ENCODE measurements at regions not wholly inside any gene's neighbourhood (a gene's known extent, or its start where the extent isn't known, plus 50 kb on each side); places are given as distances from the start of the nearest gene placed in this dataset.

DNA sequence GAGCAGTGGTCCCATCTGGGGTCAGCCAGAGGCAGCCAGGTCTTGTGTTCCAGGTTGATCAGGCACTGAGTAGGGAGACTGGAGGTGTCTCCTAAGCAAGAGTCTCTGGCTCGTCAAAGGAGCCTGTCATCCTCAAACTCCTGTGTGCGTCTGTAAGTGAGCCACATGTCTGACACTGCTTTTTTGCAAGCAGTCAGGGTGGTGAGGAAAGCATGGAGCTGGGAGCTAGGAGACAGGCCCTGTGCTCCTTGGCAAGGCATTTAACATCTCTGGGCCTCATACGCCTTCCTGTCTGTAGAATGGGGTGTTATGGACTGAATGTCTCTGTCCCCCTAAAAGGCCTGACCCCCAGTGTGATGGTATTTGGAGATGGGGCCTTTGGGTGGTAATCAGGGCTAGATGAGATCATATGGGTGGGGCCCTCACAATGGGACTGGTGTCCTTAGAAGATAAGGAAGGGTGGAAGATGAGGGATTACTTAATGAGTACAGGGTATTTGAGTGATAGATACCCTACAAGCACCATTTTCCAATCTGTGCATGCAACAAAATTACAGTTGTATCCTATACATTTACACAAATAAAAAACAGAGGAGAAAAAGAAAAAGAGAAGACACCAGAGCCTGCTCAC is 53.0 kb downstream of the ARL6IP4 start:
- peak overlapping the region; percentile 16 to 83 (median 69) for H3K4me3 Mint-ChIP-seq
- H3K27ac Mint-ChIP-seq, result peak overlapping the region; percentile 11 to 89 (median 61)
- no peaks in the 10 kb centered on the region for H3K9me3 Mint-ChIP-seq
- Histone ChIP-seq H3K27ac (ENCODE audit: low read depth, low read length) (peak overlapping the region; percentile 43), H3K36me3 (ENCODE audit: control insufficient read depth in 2 of 3, insufficient read depth in 3 of 3, low read length in 3 of 3) (peaks cover 0 to 41% (median 0%) of the 10 kb centered on the region in 3 experiments), H3K4me1 (ENCODE audit: control insufficient read depth in 2 of 2, insufficient read depth in 2 of 2, low read length in 2 of 2) (peaks cover 0 to 22% of the 10 kb centered on the region in 2 donors), H3K4me3 (ENCODE audit: low read length) (no peak overlapping the region), H3K9me3 (ENCODE audit: control insufficient read depth in 2 of 3, low read length in 3 of 3) (no peaks in the 10 kb centered on the region), H3K27me3 (ENCODE audit: control insufficient read depth in 2 of 2, insufficient read depth in 2 of 2, low read length in 2 of 2) (no peaks in the 10 kb centered on the region)
- intact Hi-C loops (cut with micrococcal nuclease), result no loop called here
- peaks cover 17 to 68% (median 40%) of the 10 kb centered on the region in 7 donors for H3K4me1 Mint-ChIP-seq
- peaks cover 0 to 26% (median 0%) of the 10 kb centered on the region in 5 donors for H3K36me3 Mint-ChIP-seq
- ChIA-PET CTCF (no interaction called here), POLR2A (interaction anchor here (1.6 kb wide), 1 partner anchor 10 kb away, joined by 5 read pairs; no protein-coding TSS in a partner anchor)
- DNase-seq (no peak), ATAC-seq (no peak)
- H3K27me3 Mint-ChIP-seq, result no peaks in the 10 kb centered on the region

DNA sequence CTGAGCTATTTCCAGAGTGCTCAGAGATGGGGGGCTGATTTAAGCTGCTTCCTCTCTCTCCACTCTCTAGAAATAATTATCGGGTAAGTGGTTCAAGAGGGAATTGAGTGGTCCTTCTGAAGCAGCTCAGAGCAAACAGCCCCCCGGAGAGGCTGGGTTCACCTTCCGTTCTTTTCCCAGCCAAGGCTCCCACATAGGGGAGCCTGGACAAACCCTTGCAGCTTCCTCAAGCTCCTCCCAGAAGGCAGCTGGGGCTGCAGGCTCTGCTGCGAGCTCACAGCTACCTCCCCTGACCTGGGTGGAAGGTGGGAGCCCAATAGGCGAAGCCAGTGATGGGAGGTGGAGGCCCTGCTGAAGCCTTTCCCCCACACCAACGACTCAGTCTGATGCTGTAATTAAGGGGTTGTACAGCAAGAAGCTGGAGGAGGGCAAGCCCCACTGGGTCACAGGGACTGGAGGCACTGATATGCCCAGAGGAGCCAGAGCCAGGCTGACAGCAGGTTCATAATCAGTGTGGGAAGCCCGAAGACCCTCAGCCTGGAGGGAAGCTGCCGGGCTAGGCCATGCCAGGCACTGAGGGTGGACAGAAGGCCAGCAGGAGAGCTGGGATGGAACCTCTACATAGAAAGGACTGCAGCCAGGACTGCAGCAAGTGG is 52.4 kb downstream of the ARL6IP4 start:
- H3K36me3 Mint-ChIP-seq, result peaks cover 0 to 27% (median 0%) of the 10 kb centered on the region in 5 donors
- DNase-seq (no peak), ATAC-seq (no peak)
- H3K27me3 Mint-ChIP-seq, result no peaks in the 10 kb centered on the region
- CTCF ChIA-PET, result no interaction called here
- H3K4me1 Mint-ChIP-seq, result peaks cover 20 to 68% (median 47%) of the 10 kb centered on the region in 7 donors
- Histone ChIP-seq H3K4me3 (ENCODE audit: low read length) (no peak overlapping the region), H3K4me1 (ENCODE audit: control insufficient read depth in 2 of 2, insufficient read depth in 2 of 2, low read length in 2 of 2) (peaks cover 0 to 22% of the 10 kb centered on the region in 2 donors), H3K27ac (ENCODE audit: low read depth, low read length) (no peak overlapping the region), H3K36me3 (ENCODE audit: control insufficient read depth in 2 of 3, insufficient read depth in 3 of 3, low read length in 3 of 3) (peaks cover 0 to 47% (median 0%) of the 10 kb centered on the region in 3 experiments), H3K9me3 (ENCODE audit: control insufficient read depth in 2 of 3, low read length in 3 of 3) (no peaks in the 10 kb centered on the region), H3K27me3 (ENCODE audit: control insufficient read depth in 2 of 2, insufficient read depth in 2 of 2, low read length in 2 of 2) (no peaks in the 10 kb centered on the region)
- POLR2A ChIA-PET, result interaction anchor here (1.6 kb wide), 1 partner anchor 10 kb away, joined by 5 read pairs; no protein-coding TSS in a partner anchor
- H3K9me3 Mint-ChIP-seq, result no peaks in the 10 kb centered on the region
- H3K27ac Mint-ChIP-seq, result peak overlapping the region in 5 of 9 donors; percentile 44 to 81 (median 62)
- intact Hi-C loops (cut with micrococcal nuclease), result no loop called here
- peak overlapping the region in 5 of 10 donors; percentile 62 to 72 (median 70) for H3K4me3 Mint-ChIP-seq

Measured in naive thymus-derived CD4-positive, alpha-beta T cell (primary cell).